HepG2 (cell line): ENCODE measurements at regions not wholly inside any gene's neighbourhood (a gene's known extent, or its start where the extent isn't known, plus 50 kb on each side); places are given as distances from the start of the nearest gene placed in this dataset.

Experiments
- ATAC-seq: fragments of 200-7000 bp; cut with Tn5 transposase; 3 replicates; pipeline ENCODE4 v1.9.1; 2020; ENCODE audit warnings: mild to moderate bottlenecking, moderate library complexity
- BruUV-seq: library from RNA; stranded (reverse); fragments of 400-500 nt; replicated peaks from 2 replicates; lab custom pipeline; 2021; lab: Mats Ljungman, UMichigan
- CTCF ChIA-PET: fragments of 300-600 bp; formaldehyde crosslinking; extraction: SDS; loops from one replicate; lab custom pipeline; 2021; ENCODE audit warnings: low total read pairs, inconsistent platforms, low intra/inter-chr PET ratio; lab: Yijun Ruan, JAX
- POLR2A ChIA-PET: fragments of 350-600 bp; sonication (Branson Sonifier 250); formaldehyde crosslinking; loops from one replicate; lab custom pipeline; 2020; ENCODE audit warnings: antibody characterized with exemption, inconsistent platforms; lab: Yijun Ruan, JAX
- DNase-seq: peaks from one replicate; pipeline ENCODE4 v3.0.0-alpha.2; 2015; ENCODE audit warnings: low spot score
- FAIRE-seq: peaks from 3 replicates; lab custom pipeline; 2011; peaks lifted over from hg19 to GRCh38; lab: Jason Lieb, UNC
- H2AFZ ChIP-seq: one replicate; pipeline ENCODE4 v1.6.1; 2011; ENCODE audit warnings: low read length, inconsistent platforms
- H3K27ac ChIP-seq: fragments of 300-600 bp; 3 replicates; pipeline ENCODE4 v1.8.0; 2011; ENCODE audit warnings: mixed run types, mild to moderate bottlenecking, mixed read lengths, low read length, inconsistent platforms; ENCODE audit not compliant: insufficient read depth; ENCODE audit errors: extremely low read length
- H3K27me3 ChIP-seq, 2 experiments: fragments of 200-600 bp in 1 of 2; 2 replicates in 1 of 2; 3 replicates in 1 of 2; pipeline versions ENCODE4 v1.6.0 to v1.8.0; 2011; ENCODE audit warnings: low read length in 2 of 2, mild to moderate bottlenecking in 2 of 2, moderate library complexity in 2 of 2, inconsistent platforms in 1 of 2; ENCODE audit not compliant: insufficient read depth in 2 of 2, control insufficient read depth in 1 of 2
- H3K36me3 ChIP-seq, 2 experiments: fragments of 200-600 bp in 1 of 2; replicated peaks in 1 of 2; 2 replicates in 1 of 2; 3 replicates in 1 of 2; pipeline versions ENCODE4 v1.5.1 to v1.8.0; 2011; ENCODE audit warnings: low read length in 2 of 2, inconsistent platforms in 1 of 2; ENCODE audit not compliant: insufficient read depth in 2 of 2, control insufficient read depth in 1 of 2
- H3K4me1 ChIP-seq: 2 replicates; pipeline ENCODE4 v1.5.1; 2012; ENCODE audit warnings: low read length, inconsistent platforms; ENCODE audit not compliant: insufficient read depth
- H3K4me2 ChIP-seq: 2 replicates; pipeline ENCODE4 v1.6.0; 2011; ENCODE audit warnings: low read depth, low read length, inconsistent platforms
- H3K4me3 ChIP-seq, 3 experiments: fragments of 200-600 bp in 1 of 3; sonication (generic), shearing (Covaris generic) in 1 of 3; replicated peaks in 1 of 3; 2 replicates each; pipeline ENCODE4 v1.5.1; 2011 to 2016; ENCODE audit warnings: low read length in 3 of 3, inconsistent platforms in 2 of 3, low read depth in 2 of 3, mild to moderate bottlenecking in 2 of 3, control low read depth in 1 of 3, mixed read lengths in 1 of 3; ENCODE audit not compliant: insufficient read depth in 1 of 3
- H3K79me2 ChIP-seq: one replicate; pipeline ENCODE4 v1.6.1; 2011; ENCODE audit warnings: low read length, inconsistent platforms; ENCODE audit not compliant: insufficient read depth
- H3K9ac ChIP-seq: 2 replicates; pipeline ENCODE4 v1.6.0; 2011; ENCODE audit warnings: mild to moderate bottlenecking, low read depth, low read length, inconsistent platforms; ENCODE audit not compliant: insufficient read depth
- H3K9me3 ChIP-seq: 2 replicates; pipeline ENCODE4 v1.5.1; 2012; ENCODE audit warnings: mild to moderate bottlenecking, low read length
- H4K20me1 ChIP-seq: 2 replicates; pipeline ENCODE4 v1.6.0; 2011; ENCODE audit warnings: inconsistent platforms, mild to moderate bottlenecking, low read length, moderate library complexity; ENCODE audit not compliant: insufficient read depth
- DR1 ChIP-seq: sonication (generic); formaldehyde crosslinking; IDR thresholded peaks from 2 replicates; pipeline ENCODE4 v1.8.0; 2021; ENCODE audit warnings: mild to moderate bottlenecking, missing genetic modification reagents, inconsistent platforms
- ELK4 ChIP-seq: sonication (generic); formaldehyde crosslinking; IDR thresholded peaks from 2 replicates; pipeline ENCODE4 v1.9.0; 2021; ENCODE audit warnings: missing genetic modification reagents, borderline replicate concordance
- HDAC2 ChIP-seq: sonication (generic); formaldehyde crosslinking; IDR thresholded peaks from 2 replicates; pipeline ENCODE4 v1.4.0; 2020; ENCODE audit warnings: missing genetic modification reagents
- ISX ChIP-seq: sonication (generic); formaldehyde crosslinking; conservative IDR thresholded peaks from 2 replicates; pipeline ENCODE4 v1.5.0; 2020; ENCODE audit warnings: missing genetic modification reagents
- MLLT10 ChIP-seq: sonication (generic); formaldehyde crosslinking; IDR thresholded peaks from 2 replicates; pipeline ENCODE4 v1.4.0; 2020; ENCODE audit warnings: missing genetic modification reagents
- RFX1 ChIP-seq: fragments of 450-650 bp; IDR thresholded peaks from 2 replicates; pipeline ENCODE4 v1.6.1; 2017
- ZBTB10 ChIP-seq: sonication (generic); formaldehyde crosslinking; IDR thresholded peaks from 2 replicates; pipeline ENCODE4 v1.4.0; 2020; ENCODE audit warnings: missing genetic modification reagents, borderline replicate concordance
- ZNF235 ChIP-seq: sonication (generic); formaldehyde crosslinking; IDR thresholded peaks from 2 replicates; pipeline ENCODE4 v1.8.1; 2023; ENCODE audit warnings: mild to moderate bottlenecking, missing genetic modification reagents, borderline replicate concordance
- ZNF256 ChIP-seq: sonication (generic); formaldehyde crosslinking; conservative IDR thresholded peaks from 2 replicates; pipeline ENCODE4 v1.4.0; 2020; ENCODE audit warnings: missing genetic modification reagents
- ZSCAN22 ChIP-seq: sonication (generic); formaldehyde crosslinking; IDR thresholded peaks from 2 replicates; pipeline ENCODE4 v1.4.0; 2020; ENCODE audit warnings: mild to moderate bottlenecking, missing genetic modification reagents
- WGBS: methylation state at CpG from one replicate; pipeline ENCODE4 v1.1.6; 2017; ENCODE audit warnings: low lambda C conversion rate; 5-methylcytosine and 5-hydroxymethylcytosine counted together
- in situ Hi-C: cut with HindIII; loops from 2 replicates; pipeline ENCODE4 v1.10.0; 2017; ENCODE audit warnings: low pct_unique_long_range_greater_than_20kb; ENCODE audit not compliant: extremely low pct_ligation_motif_present
- intact Hi-C: fragments of 100-400 bp; cut with micrococcal nuclease; formaldehyde crosslinking; loops from one replicate; pipeline ENCODE4 v1.10.0; 2022; ENCODE audit not compliant: unreplicated experiment
- TF ChIP-seq, protein P1 (sequence below): IDR thresholded peaks from 2 replicates; pipeline ENCODE4 v1.6.1; 2016
- TF ChIP-seq, protein P2 (sequence below): sonication (generic); formaldehyde crosslinking; IDR thresholded peaks from 2 replicates; pipeline ENCODE4 v1.4.0; 2020; ENCODE audit warnings: missing genetic modification reagents, borderline replicate concordance
- TF ChIP-seq, protein P3 (sequence below): sonication (generic); formaldehyde crosslinking; IDR thresholded peaks from 2 replicates; pipeline ENCODE4 v1.8.1; 2023; ENCODE audit warnings: mild to moderate bottlenecking, missing genetic modification reagents, borderline replicate concordance

GRCh38 chr12:61554268-61555008, 705.8 kb upstream of the USP15 start:
- in situ Hi-C loops: no loop called here
- no peak overlapping the region for H3K4me2 ChIP-seq
- no peak overlapping the region for H3K9ac ChIP-seq
- no peak overlapping the region for H3K27ac ChIP-seq
- no peaks in the 10 kb centered on the region; the same call in 1 of the 2 replicates for H3K9me3 ChIP-seq
- intact Hi-C loops: no loop called here
- H3K27me3 ChIP-seq: no peaks in the 10 kb centered on the region
- 16% methylated on average over 6 of the region's 6 CpGs for WGBS
- H3K79me2 ChIP-seq: no peaks in the 10 kb centered on the region
- no peaks in the 10 kb centered on the region for H4K20me1 ChIP-seq
- TF ChIP-seq ZSCAN22 (CRISPR knock-in tag) (no peak), DR1 (no peak), ISX (CRISPR knock-in tag) (no peak), ZNF256 (CRISPR knock-in tag) (no peak), MLLT10 (no peak), ZBTB10 (no peak), ZNF235 (CRISPR knock-in tag) (no peak), HDAC2 (no peak), ELK4 (no peak), RFX1 (no peak)
- TF ChIP-seq, protein P1, sequence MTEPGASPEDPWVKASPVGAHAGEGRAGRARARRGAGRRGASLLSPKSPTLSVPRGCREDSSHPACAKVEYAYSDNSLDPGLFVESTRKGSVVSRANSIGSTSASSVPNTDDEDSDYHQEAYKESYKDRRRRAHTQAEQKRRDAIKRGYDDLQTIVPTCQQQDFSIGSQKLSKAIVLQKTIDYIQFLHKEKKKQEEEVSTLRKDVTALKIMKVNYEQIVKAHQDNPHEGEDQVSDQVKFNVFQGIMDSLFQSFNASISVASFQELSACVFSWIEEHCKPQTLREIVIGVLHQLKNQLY: no peak
- TF ChIP-seq, protein P2, sequence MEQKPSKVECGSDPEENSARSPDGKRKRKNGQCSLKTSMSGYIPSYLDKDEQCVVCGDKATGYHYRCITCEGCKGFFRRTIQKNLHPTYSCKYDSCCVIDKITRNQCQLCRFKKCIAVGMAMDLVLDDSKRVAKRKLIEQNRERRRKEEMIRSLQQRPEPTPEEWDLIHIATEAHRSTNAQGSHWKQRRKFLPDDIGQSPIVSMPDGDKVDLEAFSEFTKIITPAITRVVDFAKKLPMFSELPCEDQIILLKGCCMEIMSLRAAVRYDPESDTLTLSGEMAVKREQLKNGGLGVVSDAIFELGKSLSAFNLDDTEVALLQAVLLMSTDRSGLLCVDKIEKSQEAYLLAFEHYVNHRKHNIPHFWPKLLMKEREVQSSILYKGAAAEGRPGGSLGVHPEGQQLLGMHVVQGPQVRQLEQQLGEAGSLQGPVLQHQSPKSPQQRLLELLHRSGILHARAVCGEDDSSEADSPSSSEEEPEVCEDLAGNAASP (CRISPR knock-in tag): no peak
- TF ChIP-seq, protein P3, sequence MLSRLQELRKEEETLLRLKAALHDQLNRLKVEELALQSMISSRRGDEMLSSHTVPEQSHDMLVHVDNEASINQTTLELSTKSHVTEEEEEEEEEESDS: no peak
- FAIRE-seq (no peak), ATAC-seq (no peak), DNase-seq (no peak)
- H3K4me1 ChIP-seq: no peaks in the 10 kb centered on the region
- CTCF ChIA-PET: no interaction called here
- no peaks in the 10 kb centered on the region for H3K36me3 ChIP-seq
- H3K4me3 ChIP-seq: no peak overlapping the region
- no peak overlapping the region for H2AFZ ChIP-seq
- no TSS peak for BruUV-seq
- POLR2A ChIA-PET: no interaction called here
